HUES48 (cell line): ENCODE measurements at regions not wholly inside any gene's neighbourhood (a gene's known extent, or its start where the extent isn't known, plus 50 kb on each side); places are given as distances from the start of the nearest gene placed in this dataset.

ENCODE experiments used
- H3K27ac ChIP-seq: one replicate; pipeline ENCODE4 v1.7.0; 2013; ENCODE audit warnings: low read depth, low read length, inconsistent platforms
- H3K27me3 ChIP-seq: 2 replicates; pipeline ENCODE4 v1.6.1; 2013; ENCODE audit warnings: mild to moderate bottlenecking, low read length; ENCODE audit not compliant: control insufficient read depth, insufficient read depth
- H3K36me3 ChIP-seq: 2 replicates; pipeline ENCODE4 v1.6.1; 2013; ENCODE audit warnings: low read length; ENCODE audit not compliant: control insufficient read depth, insufficient read depth
- H3K4me1 ChIP-seq: 2 replicates; pipeline ENCODE4 v1.6.1; 2013; ENCODE audit warnings: mild to moderate bottlenecking, low read length; ENCODE audit not compliant: control insufficient read depth, insufficient read depth
- H3K4me3 ChIP-seq: 2 replicates; pipeline ENCODE4 v1.5.1; 2013; ENCODE audit warnings: mild to moderate bottlenecking, low read depth, low read length
- H3K9ac ChIP-seq: 2 replicates; pipeline ENCODE4 v1.6.1; 2013; ENCODE audit warnings: mild to moderate bottlenecking, low read depth, low read length, moderate library complexity
- H3K9me3 ChIP-seq: 2 replicates; pipeline ENCODE4 v1.6.1; 2013; ENCODE audit warnings: low read length; ENCODE audit not compliant: control insufficient read depth, insufficient read depth

DNA sequence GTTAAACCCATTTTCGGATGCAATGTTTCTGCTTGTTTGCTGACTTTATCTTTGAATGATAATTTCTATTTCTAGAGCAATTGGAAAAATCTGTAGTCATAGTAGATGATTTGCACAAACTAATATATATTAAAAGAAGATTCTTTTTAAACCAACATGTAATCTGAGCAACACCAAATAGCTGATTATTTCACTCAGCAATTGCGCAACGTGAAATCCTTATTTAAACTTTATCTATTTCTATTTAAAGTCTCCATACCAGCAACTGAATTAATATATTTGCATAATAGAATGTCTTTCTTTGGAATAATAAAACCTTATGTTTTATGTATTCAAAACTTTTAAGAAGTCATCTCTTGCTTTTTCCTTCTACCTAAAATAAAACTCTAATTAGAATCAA lies 1132.4 kb downstream of the FLRT2 start:
- Histone ChIP-seq H3K27me3 (no peaks in the 10 kb centered on the region), H3K36me3 (no peaks in the 10 kb centered on the region), H3K9me3 (no peaks in the 10 kb centered on the region), H3K9ac (no peak overlapping the region), H3K4me3 (no peak overlapping the region), H3K4me1 (no peaks in the 10 kb centered on the region), H3K27ac (no peak overlapping the region)

DNA sequence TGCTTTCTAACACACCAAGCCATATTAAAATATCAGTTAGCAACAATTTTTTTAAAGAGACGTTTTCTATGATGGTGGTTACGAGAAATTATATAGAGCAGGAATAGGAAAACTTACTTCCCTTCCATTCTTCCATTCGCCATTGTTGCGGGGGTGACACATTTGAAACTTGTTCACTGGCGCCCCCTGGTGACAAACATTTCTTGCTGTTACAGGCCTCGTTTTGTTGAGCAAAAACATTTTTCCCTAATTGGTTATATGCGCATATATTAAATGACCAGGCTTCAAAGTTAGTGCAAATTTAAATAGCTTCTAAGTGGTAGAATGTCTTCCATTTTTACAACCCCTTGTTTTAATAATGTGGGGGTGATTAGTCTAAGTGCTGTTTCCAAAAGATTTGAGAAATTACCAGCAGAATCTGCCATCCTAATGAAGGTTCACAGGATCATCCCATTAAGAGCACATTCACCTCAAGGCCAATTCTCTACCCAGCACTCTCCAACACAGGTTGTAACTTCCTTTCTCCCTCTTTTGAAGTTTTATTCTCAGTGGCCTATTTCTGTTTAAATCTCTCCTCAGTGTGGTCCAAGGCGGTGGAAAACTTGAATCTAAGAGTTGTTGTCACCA lies 1124.7 kb downstream of the FLRT2 start:
- Histone ChIP-seq H3K9me3 (no peaks in the 10 kb centered on the region), H3K36me3 (no peaks in the 10 kb centered on the region), H3K4me3 (no peak overlapping the region)

DNA sequence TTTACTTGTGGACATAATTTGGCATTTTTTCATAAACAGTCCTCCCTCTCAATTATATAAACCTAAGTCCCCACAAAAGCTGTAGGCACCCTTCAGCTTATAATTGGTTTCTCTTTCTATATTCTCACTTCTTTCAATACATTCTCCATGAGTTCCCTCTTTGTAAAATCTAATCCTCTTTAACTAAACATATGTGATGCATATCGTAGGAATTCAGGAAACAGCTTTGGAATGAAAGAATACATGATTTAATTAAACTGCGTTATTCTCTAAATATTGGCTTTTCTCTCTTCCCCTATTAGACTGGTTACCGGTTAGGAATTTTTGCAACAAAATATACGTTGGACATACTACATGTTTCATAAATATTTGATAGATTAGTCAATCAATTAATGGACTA lies 1122.6 kb downstream of the FLRT2 start:
- Histone ChIP-seq H3K4me1 (0 out of 2 replicates have a peak, but pooled peaks cover 6% of the 10 kb centered on the region), H3K27ac (no peak overlapping the region), H3K27me3 (no peaks in the 10 kb centered on the region), H3K4me3 (no peak overlapping the region), H3K36me3 (no peaks in the 10 kb centered on the region), H3K9ac (no peak overlapping the region), H3K9me3 (no peaks in the 10 kb centered on the region; the same call in 1 of the 2 replicates)

More for the DNA sequence above, 1124.7 kb downstream of the FLRT2 start:
- no peak overlapping the region for H3K27ac ChIP-seq
- H3K27me3 ChIP-seq: no peaks in the 10 kb centered on the region
- no peak overlapping the region for H3K9ac ChIP-seq
- H3K4me1 ChIP-seq: 0 out of 2 replicates have a peak, but pooled peaks cover 6% of the 10 kb centered on the region

GRCh38 chr14:86646696-86647690 lies 1117.0 kb downstream of the FLRT2 start:
- H3K27me3 ChIP-seq: no peaks in the 10 kb centered on the region
- no peak overlapping the region for H3K4me3 ChIP-seq
- H3K4me1 ChIP-seq: no peaks in the 10 kb centered on the region
- H3K9me3 ChIP-seq: peaks cover 14% of the 10 kb centered on the region
- no peak overlapping the region for H3K27ac ChIP-seq
- no peak overlapping the region for H3K9ac ChIP-seq
- H3K36me3 ChIP-seq: no peaks in the 10 kb centered on the region

DNA sequence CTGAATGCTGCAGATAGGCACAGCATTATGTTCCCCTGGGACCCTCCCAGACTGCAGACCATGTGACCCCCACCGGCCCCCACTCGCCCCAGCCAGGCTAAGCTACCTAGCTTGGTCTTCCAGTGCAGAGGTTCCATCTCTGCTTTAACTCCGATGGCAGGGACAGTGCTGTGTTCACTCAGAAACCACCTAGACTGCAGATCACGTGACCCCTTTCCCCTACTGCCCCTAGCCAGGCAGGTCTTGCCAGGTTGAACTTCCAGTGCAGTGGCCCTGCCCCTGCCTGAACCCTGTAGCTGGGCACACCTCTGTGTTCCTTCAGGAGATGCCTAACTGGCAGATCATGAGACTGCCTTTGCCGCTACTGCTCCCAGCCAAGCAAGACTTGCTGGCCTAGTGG lies 1116.2 kb downstream of the FLRT2 start:
- no peaks in the 10 kb centered on the region for H3K27me3 ChIP-seq
- H3K36me3 ChIP-seq: no peaks in the 10 kb centered on the region
- H3K27ac ChIP-seq: no peak overlapping the region
- no peak overlapping the region for H3K4me3 ChIP-seq
- H3K4me1 ChIP-seq: no peaks in the 10 kb centered on the region
- H3K9me3 ChIP-seq: peaks cover 14% of the 10 kb centered on the region
- H3K9ac ChIP-seq: no peak overlapping the region

DNA sequence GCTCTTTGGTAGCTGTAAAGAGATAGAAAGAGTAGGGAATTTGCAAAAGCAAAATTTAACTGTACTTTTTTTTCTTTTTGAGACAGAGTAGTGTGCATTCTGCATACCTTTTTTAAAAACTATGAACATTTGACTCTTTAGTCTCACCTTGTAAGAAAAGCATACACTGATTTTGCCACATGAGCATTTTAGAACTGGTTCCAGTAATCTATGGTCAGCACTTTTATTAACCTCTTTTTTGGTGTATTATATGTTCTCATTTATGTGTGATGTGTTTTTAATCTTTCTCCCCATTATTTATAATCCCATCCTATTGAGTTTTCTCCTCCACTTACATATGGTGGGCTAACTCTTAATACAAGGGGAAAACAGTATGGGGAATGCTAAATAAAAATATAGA lies 1111.4 kb downstream of the FLRT2 start:
- Histone ChIP-seq H3K9me3 (peaks cover 4% of the 10 kb centered on the region; the same call in 1 of the 2 replicates), H3K27me3 (no peaks in the 10 kb centered on the region), H3K36me3 (no peaks in the 10 kb centered on the region), H3K27ac (no peak overlapping the region), H3K9ac (no peak overlapping the region), H3K4me3 (no peak overlapping the region), H3K4me1 (peaks cover 6% of the 10 kb centered on the region; the same call in 1 of the 2 replicates)

DNA sequence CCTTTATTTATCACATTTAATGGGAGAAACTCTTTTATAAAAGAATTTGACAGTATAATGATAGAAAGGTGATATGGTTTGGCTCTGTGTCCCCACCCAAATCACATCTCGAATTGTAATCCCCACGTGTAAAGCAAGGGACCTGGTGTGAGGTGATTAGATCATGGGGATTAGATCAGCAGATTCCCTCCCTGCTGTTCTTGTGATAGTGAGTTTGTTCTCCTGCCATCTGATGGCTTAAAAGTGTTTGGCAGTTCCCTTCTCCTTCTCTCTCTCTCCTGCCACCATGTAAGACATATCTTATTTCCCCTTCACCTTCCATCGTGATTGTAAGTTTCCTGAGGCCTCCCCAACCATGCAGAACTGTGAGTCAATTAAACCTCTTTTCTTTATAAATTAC lies 1110.3 kb downstream of the FLRT2 start:
- no peaks in the 10 kb centered on the region for H3K36me3 ChIP-seq
- H3K9ac ChIP-seq: no peak overlapping the region
- H3K4me3 ChIP-seq: no peak overlapping the region
- H3K4me1 ChIP-seq: peaks cover 6% of the 10 kb centered on the region; the same call in 1 of the 2 replicates
- no peak overlapping the region for H3K27ac ChIP-seq
- H3K9me3 ChIP-seq: no peaks in the 10 kb centered on the region
- no peaks in the 10 kb centered on the region for H3K27me3 ChIP-seq

DNA sequence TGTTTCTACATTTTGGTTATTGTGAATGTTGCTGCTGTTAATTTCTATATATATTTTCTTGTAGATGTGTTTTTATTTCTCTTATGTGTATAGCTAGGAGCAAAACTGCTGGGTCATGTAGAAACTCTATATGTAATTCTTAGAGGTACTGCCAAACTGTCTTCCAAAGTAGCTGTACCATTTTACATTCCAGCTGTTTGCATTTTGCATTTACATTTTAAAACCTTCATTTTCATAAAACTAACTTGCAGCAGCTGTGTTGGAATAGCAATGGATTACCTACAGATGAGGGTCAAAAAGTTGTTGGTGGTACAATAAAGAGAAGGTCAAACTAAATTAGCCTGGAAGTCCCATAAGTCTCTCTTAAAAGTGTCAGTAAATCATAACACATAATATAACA lies 1109.7 kb downstream of the FLRT2 start:
- Histone ChIP-seq H3K36me3 (no peaks in the 10 kb centered on the region), H3K27ac (no peak overlapping the region), H3K4me1 (peaks cover 6% of the 10 kb centered on the region; the same call in 1 of the 2 replicates), H3K4me3 (no peak overlapping the region), H3K27me3 (no peaks in the 10 kb centered on the region), H3K9me3 (no peaks in the 10 kb centered on the region), H3K9ac (no peak overlapping the region)

DNA sequence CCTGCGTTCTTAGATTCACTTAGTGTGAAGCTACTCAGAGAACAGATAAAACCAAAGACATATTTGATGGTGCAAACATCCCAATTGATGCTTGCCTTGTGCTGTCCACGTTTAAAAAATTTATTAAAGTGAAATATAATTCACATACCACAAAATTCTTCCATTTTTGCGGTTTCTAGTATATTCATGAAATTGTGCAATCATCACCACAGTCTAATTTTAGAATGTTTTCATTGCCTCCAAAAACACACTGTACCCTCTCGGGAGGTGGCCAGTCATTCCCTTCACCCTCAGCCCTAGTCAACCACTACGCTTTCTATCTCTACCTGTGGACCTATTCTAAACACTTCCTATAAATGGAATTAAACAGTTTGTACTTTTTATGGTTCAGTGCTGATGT lies 1109.2 kb downstream of the FLRT2 start:
- Histone ChIP-seq H3K27me3 (no peaks in the 10 kb centered on the region), H3K4me3 (no peak overlapping the region), H3K4me1 (peaks cover 6% of the 10 kb centered on the region; the same call in 1 of the 2 replicates), H3K9ac (no peak overlapping the region), H3K9me3 (no peaks in the 10 kb centered on the region), H3K27ac (no peak overlapping the region), H3K36me3 (no peaks in the 10 kb centered on the region)

DNA sequence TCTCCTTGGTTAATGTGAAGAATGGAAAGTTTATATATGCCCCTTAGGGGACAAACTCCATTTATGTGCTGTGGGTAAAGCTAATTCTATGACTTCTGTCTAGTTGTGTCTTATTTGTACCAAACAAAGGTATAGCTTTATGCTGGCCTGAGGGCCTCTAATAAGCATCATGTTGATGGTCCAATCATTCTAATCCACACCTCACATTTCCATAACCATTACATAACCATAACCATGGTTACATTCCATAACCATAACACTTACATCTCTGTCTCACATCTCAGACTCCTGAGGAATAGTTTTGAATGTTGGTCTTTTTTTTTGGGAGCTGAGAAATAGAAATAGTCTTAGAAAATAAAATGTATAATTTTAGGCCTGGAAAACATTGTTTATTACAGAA lies 1097.1 kb downstream of the FLRT2 start:
- no peaks in the 10 kb centered on the region for H3K36me3 ChIP-seq
- no peak overlapping the region for H3K4me3 ChIP-seq
- H3K27ac ChIP-seq: no peak overlapping the region
- H3K9me3 ChIP-seq: no peaks in the 10 kb centered on the region
- H3K9ac ChIP-seq: no peak overlapping the region
- H3K27me3 ChIP-seq: no peaks in the 10 kb centered on the region
- no peaks in the 10 kb centered on the region for H3K4me1 ChIP-seq

- Histone ChIP-seq H3K36me3 (no peaks in the 10 kb centered on the region), H3K27ac (no peak overlapping the region), H3K4me3 (no peak overlapping the region), H3K27me3 (no peaks in the 10 kb centered on the region), H3K9ac (no peak overlapping the region), H3K9me3 (no peaks in the 10 kb centered on the region), H3K4me1 (no peaks in the 10 kb centered on the region)
Observed at GRCh38 chr14:86626530-86626929, 1096.6 kb downstream of the FLRT2 start.
